Parathyroid adenoma (tissue), 2 donors: ENCODE measurements at regions not wholly inside any gene's neighbourhood (a gene's known extent, or its start where the extent isn't known, plus 50 kb on each side); places are given as distances from the start of the nearest gene placed in this dataset.

Experiments
- H2AFZ ChIP-seq: fragments of 300-600 bp; sonication (generic); one replicate; pipeline ENCODE4 v1.7.0; 2017; ENCODE audit warnings: antibody characterized with exemption, mild to moderate bottlenecking
- H3K27ac ChIP-seq: fragments of 300-600 bp; sonication (generic); one replicate; pipeline ENCODE4 v1.7.0; 2017
- H3K27me3 ChIP-seq: fragments of 300-600 bp; sonication (generic); one replicate; pipeline ENCODE4 v1.7.0; 2017; ENCODE audit warnings: low read length; ENCODE audit not compliant: control insufficient read depth, insufficient read depth
- H3K36me3 ChIP-seq: fragments of 300-600 bp; sonication (generic); one replicate; pipeline ENCODE4 v1.7.0; 2017; ENCODE audit warnings: low read length; ENCODE audit not compliant: control insufficient read depth, insufficient read depth
- H3K4me1 ChIP-seq: fragments of 300-600 bp; sonication (generic); one replicate; pipeline ENCODE4 v1.7.0; 2017; ENCODE audit warnings: control low read depth
- H3K4me2 ChIP-seq: fragments of 300-600 bp; sonication (generic); one replicate; pipeline ENCODE4 v1.7.0; 2017; ENCODE audit warnings: low read length
- H3K4me3 ChIP-seq: fragments of 300-600 bp; sonication (generic); one replicate; pipeline ENCODE4 v1.7.0; 2017; ENCODE audit warnings: low read depth, low read length
- H3K79me2 ChIP-seq: fragments of 300-600 bp; sonication (generic); one replicate; pipeline ENCODE4 v1.7.0; 2017; ENCODE audit warnings: control low read depth
- H3K9ac ChIP-seq: fragments of 300-600 bp; sonication (generic); one replicate; pipeline ENCODE4 v1.7.0; 2017; ENCODE audit warnings: mild to moderate bottlenecking
- H3K9me3 ChIP-seq: fragments of 300-600 bp; sonication (generic); one replicate; pipeline ENCODE4 v1.7.0; 2017; ENCODE audit warnings: low read length; ENCODE audit not compliant: control insufficient read depth
- CTCF ChIP-seq: fragments of 300-600 bp; sonication (generic); IDR thresholded peaks from one replicate; pipeline ENCODE4 v1.7.0; 2017; ENCODE audit warnings: antibody characterized with exemption, mild to moderate bottlenecking
- donor health status: primary hyperparathyroidism.

- no peak overlapping the region for H2AFZ ChIP-seq
Measured at GRCh38 chr4:151901631-151902030, 140.8 kb upstream of the GATB start.

GRCh38 chr4:151896880-151897279 lies 136.1 kb upstream of the GATB start:
- no peaks in the 10 kb centered on the region for H3K9me3 ChIP-seq
- no peaks in the 10 kb centered on the region for H3K27me3 ChIP-seq
- H3K4me3 ChIP-seq: no peak overlapping the region
- no peak overlapping the region for H3K27ac ChIP-seq
- TF ChIP-seq CTCF: no peak
- H3K9ac ChIP-seq: no peak overlapping the region
- H3K36me3 ChIP-seq: no peaks in the 10 kb centered on the region
- H3K79me2 ChIP-seq: no peaks in the 10 kb centered on the region
- H3K4me2 ChIP-seq: no peak overlapping the region
- no peaks in the 10 kb centered on the region for H3K4me1 ChIP-seq
- H2AFZ ChIP-seq: no peak overlapping the region

More at GRCh38 chr4:151901631-151902030, 140.8 kb upstream of the GATB start:
- no peak overlapping the region for H3K4me2 ChIP-seq
- H3K36me3 ChIP-seq: no peaks in the 10 kb centered on the region
- no peak overlapping the region for H3K4me3 ChIP-seq
- H3K4me1 ChIP-seq: no peaks in the 10 kb centered on the region
- H3K9me3 ChIP-seq: no peaks in the 10 kb centered on the region
- H3K9ac ChIP-seq: no peak overlapping the region
- no peaks in the 10 kb centered on the region for H3K27me3 ChIP-seq
- no peak for TF ChIP-seq CTCF
- no peak overlapping the region for H3K27ac ChIP-seq
- no peaks in the 10 kb centered on the region for H3K79me2 ChIP-seq

GRCh38 chr4:151895671-151896070 lies 134.9 kb upstream of the GATB start:
- no peak overlapping the region for H2AFZ ChIP-seq
- no peak overlapping the region for H3K4me3 ChIP-seq
- no peak overlapping the region for H3K4me2 ChIP-seq
- H3K9ac ChIP-seq: no peak overlapping the region
- H3K9me3 ChIP-seq: no peaks in the 10 kb centered on the region
- TF ChIP-seq CTCF: no peak
- H3K79me2 ChIP-seq: no peaks in the 10 kb centered on the region
- no peak overlapping the region for H3K27ac ChIP-seq
- H3K27me3 ChIP-seq: no peaks in the 10 kb centered on the region
- H3K36me3 ChIP-seq: no peaks in the 10 kb centered on the region
- H3K4me1 ChIP-seq: no peaks in the 10 kb centered on the region

- Histone ChIP-seq H3K27me3 (no peaks in the 10 kb centered on the region), H3K4me2 (no peak overlapping the region), H3K4me1 (no peaks in the 10 kb centered on the region), H3K79me2 (no peaks in the 10 kb centered on the region), H2AFZ (no peak overlapping the region), H3K27ac (no peak overlapping the region), H3K9me3 (no peaks in the 10 kb centered on the region), H3K36me3 (no peaks in the 10 kb centered on the region), H3K9ac (no peak overlapping the region), H3K4me3 (no peak overlapping the region)
- TF ChIP-seq CTCF: no peak
Measured at GRCh38 chr4:151894246-151894645, 133.4 kb upstream of the GATB start.

DNA sequence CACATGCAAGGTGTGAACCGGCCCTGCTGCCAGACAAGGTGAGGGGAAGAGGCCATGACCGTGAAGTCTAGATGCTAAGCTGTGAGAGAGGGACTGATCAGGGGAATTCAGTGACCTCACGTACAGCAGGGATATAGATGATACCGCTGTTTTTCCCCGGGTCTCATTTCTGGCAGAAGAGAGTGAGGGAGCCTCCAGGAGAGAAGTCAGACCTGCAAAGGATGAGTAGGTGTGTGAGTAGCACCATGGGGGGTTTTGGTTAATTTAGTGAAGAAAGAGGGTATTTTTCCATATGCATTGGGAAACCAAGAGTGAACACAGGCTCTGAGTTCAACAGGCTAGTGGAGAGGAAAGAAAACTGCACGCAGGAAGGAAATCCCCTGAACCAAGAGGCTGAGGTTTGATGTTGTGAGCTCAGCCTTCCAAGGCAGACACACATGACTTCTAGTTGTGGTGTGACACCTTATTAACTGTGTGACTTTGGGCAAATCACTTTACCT lies 127.6 kb upstream of the GATB start:
- Histone ChIP-seq H3K79me2 (no peaks in the 10 kb centered on the region), H3K36me3 (no peaks in the 10 kb centered on the region), H3K4me1 (no peaks in the 10 kb centered on the region), H3K9me3 (no peaks in the 10 kb centered on the region), H2AFZ (no peak overlapping the region), H3K27me3 (no peaks in the 10 kb centered on the region), H3K27ac (no peak overlapping the region), H3K4me2 (no peak overlapping the region), H3K4me3 (no peak overlapping the region), H3K9ac (no peak overlapping the region)
- TF ChIP-seq CTCF: no peak
